ENCODE measurements at regions not wholly inside any gene's neighbourhood (a gene's known extent, or its start where the extent isn't known, plus 50 kb on each side); places are given as distances from the start of the nearest gene placed in this dataset.

- no peaks in the 10 kb centered on the region for H3K36me3 ChIP-seq (ENCODE audit: insufficient read depth, low read length)
- no peaks in the 10 kb centered on the region for H4K20me1 ChIP-seq (ENCODE audit: insufficient read depth, low read length)
- no peak for TF ChIP-seq EZH2phosphoT487 (IDR thresholded peaks at IDR 0.05; ENCODE audit: borderline replicate concordance, low read depth, low read length)
- TF ChIP-seq, protein P1, sequence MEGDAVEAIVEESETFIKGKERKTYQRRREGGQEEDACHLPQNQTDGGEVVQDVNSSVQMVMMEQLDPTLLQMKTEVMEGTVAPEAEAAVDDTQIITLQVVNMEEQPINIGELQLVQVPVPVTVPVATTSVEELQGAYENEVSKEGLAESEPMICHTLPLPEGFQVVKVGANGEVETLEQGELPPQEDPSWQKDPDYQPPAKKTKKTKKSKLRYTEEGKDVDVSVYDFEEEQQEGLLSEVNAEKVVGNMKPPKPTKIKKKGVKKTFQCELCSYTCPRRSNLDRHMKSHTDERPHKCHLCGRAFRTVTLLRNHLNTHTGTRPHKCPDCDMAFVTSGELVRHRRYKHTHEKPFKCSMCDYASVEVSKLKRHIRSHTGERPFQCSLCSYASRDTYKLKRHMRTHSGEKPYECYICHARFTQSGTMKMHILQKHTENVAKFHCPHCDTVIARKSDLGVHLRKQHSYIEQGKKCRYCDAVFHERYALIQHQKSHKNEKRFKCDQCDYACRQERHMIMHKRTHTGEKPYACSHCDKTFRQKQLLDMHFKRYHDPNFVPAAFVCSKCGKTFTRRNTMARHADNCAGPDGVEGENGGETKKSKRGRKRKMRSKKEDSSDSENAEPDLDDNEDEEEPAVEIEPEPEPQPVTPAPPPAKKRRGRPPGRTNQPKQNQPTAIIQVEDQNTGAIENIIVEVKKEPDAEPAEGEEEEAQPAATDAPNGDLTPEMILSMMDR (conservative IDR thresholded peaks at IDR 0.05; ENCODE audit: low read length) = no peak
- BruUV-seq (replicated peaks) = no TSS peak
- H2AFZ ChIP-seq (ENCODE audit: low read length) = peak overlapping the region; percentile 93; the same call in 1 of the 2 replicates
- no peaks in the 10 kb centered on the region for H3K79me2 ChIP-seq (ENCODE audit: insufficient read depth, low read depth, low read length)
- DNase-seq (ENCODE audit: low spot score) = peak; percentile 87
- intact Hi-C loops (cut with micrococcal nuclease; ENCODE audit: unreplicated experiment) = loop anchor here (2.0 to 10.0 kb wide), 3 partner anchors 194 to 408 kb away; partner anchors contain the start of genes RPL14 and ZNF621
- peak overlapping the region; percentile 62 for H3K4me2 ChIP-seq (ENCODE audit: low read length)
- H3K9me3 ChIP-seq (ENCODE audit: low read length) = no peaks in the 10 kb centered on the region; the same call in 1 of the 2 replicates
- peaks cover 69% of the 10 kb centered on the region for H3K4me1 ChIP-seq (ENCODE audit: insufficient read depth, low read length, poor library complexity, severe bottlenecking)
- H3K27ac ChIP-seq (ENCODE audit: low read depth, low read length, poor library complexity, severe bottlenecking) = peak overlapping the region; percentile 93
- POLR2A ChIA-PET = interaction anchor here (0.5 to 2.3 kb wide), 9 partner anchors 8 to 1477 kb away, joined by 3 to 11 read pairs (median 3); partner anchors contain the start of gene RPL14
- peak overlapping the region; percentile 40 for H3K4me3 ChIP-seq (ENCODE audit: low read depth, low read length, poor library complexity, severe bottlenecking)
- no peaks in the 10 kb centered on the region for H3K9me2 ChIP-seq (ENCODE audit: insufficient read depth, low read length)
- CTCF ChIA-PET (ENCODE audit: unreplicated experiment) = no interaction called here
Observed at GRCh38 chr3:40718681-40719080, 193.9 kb downstream of the ZNF621 start.

DNA sequence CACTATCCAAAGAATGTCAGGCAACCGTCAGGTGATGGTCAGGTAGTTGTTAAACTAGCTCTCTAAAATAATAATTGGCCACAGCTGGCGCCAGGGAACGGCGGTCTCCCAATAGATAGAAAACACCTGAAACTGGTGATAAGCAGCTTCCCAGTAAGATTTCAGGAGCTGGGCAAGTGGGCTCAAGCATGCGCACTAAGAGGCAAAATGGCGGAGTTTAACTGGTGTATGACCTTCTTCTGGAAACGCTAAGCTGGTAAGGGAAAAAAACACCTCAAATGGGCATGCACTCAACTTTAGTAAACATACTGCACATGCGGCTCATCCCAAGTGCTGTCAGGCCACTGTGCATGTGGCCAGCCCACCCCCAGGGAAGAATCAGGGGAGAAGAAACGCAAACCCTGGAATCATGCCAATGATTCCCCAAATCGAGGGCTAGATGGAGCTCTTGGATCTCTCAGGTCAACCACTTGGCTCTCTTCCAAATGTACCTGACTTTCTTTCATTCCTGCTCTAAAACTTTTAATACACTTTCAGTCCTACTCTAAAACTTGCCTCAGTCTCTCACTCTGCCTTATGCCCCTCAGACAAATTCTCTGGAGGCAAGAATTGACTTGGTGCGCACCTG, 195.0 kb downstream of the ZNF621 start:
- Histone ChIP-seq H3K9me3 (ENCODE audit: low read length) (no peaks in the 10 kb centered on the region; the same call in 1 of the 2 replicates), H3K9me2 (ENCODE audit: insufficient read depth, low read length) (no peaks in the 10 kb centered on the region), H3K79me2 (ENCODE audit: insufficient read depth, low read depth, low read length) (no peaks in the 10 kb centered on the region), H3K36me3 (ENCODE audit: insufficient read depth, low read length) (no peaks in the 10 kb centered on the region), H3K4me2 (ENCODE audit: low read length) (no peak overlapping the region), H2AFZ (ENCODE audit: low read length) (peak overlapping the region; percentile 30; the same call in 1 of the 2 replicates), H3K27ac (ENCODE audit: low read depth, low read length, poor library complexity, severe bottlenecking) (no peak overlapping the region), H3K4me1 (ENCODE audit: insufficient read depth, low read length, poor library complexity, severe bottlenecking) (peaks cover 58% of the 10 kb centered on the region), H3K4me3 (ENCODE audit: low read depth, low read length, poor library complexity, severe bottlenecking) (no peak overlapping the region), H4K20me1 (ENCODE audit: insufficient read depth, low read length) (no peaks in the 10 kb centered on the region)
- CTCF ChIA-PET (ENCODE audit: unreplicated experiment) = no interaction called here
- no TSS peak for BruUV-seq (replicated peaks)
- intact Hi-C loops (cut with micrococcal nuclease; ENCODE audit: unreplicated experiment) = loop anchor here (2.0 to 10.0 kb wide), 3 partner anchors 195 to 409 kb away; partner anchors contain the start of genes RPL14 and ZNF621
- POLR2A ChIA-PET = interaction anchor here (0.7 to 2.3 kb wide), 5 partner anchors 7 to 119 kb away, joined by 3 to 6 read pairs (median 4); no protein-coding TSS in a partner anchor
- DNase-seq (ENCODE audit: low spot score) = no peak
- TF ChIP-seq, protein P1 (conservative IDR thresholded peaks at IDR 0.05; ENCODE audit: low read length) = 0 out of 2 replicates have a peak, but pooled peaks have one; percentile 18
- TF ChIP-seq EZH2phosphoT487 (IDR thresholded peaks at IDR 0.05; ENCODE audit: borderline replicate concordance, low read depth, low read length) = no peak

GRCh38 chr3:40720341-40720740, 195.6 kb downstream of the ZNF621 start:
- DNase-seq (ENCODE audit: low spot score) = no peak
- no peak overlapping the region for H3K4me2 ChIP-seq (ENCODE audit: low read length)
- H3K36me3 ChIP-seq (ENCODE audit: insufficient read depth, low read length) = no peaks in the 10 kb centered on the region
- no peak overlapping the region for H3K27ac ChIP-seq (ENCODE audit: low read depth, low read length, poor library complexity, severe bottlenecking)
- H4K20me1 ChIP-seq (ENCODE audit: insufficient read depth, low read length) = no peaks in the 10 kb centered on the region
- no TSS peak for BruUV-seq (replicated peaks)
- peak overlapping the region; percentile 30; the same call in 1 of the 2 replicates for H2AFZ ChIP-seq (ENCODE audit: low read length)
- CTCF ChIA-PET (ENCODE audit: unreplicated experiment) = no interaction called here
- H3K4me1 ChIP-seq (ENCODE audit: insufficient read depth, low read length, poor library complexity, severe bottlenecking) = peaks cover 53% of the 10 kb centered on the region
- no peak overlapping the region for H3K4me3 ChIP-seq (ENCODE audit: low read depth, low read length, poor library complexity, severe bottlenecking)
- H3K79me2 ChIP-seq (ENCODE audit: insufficient read depth, low read depth, low read length) = no peaks in the 10 kb centered on the region
- no peaks in the 10 kb centered on the region for H3K9me2 ChIP-seq (ENCODE audit: insufficient read depth, low read length)
- intact Hi-C loops (cut with micrococcal nuclease; ENCODE audit: unreplicated experiment) = no loop called here
- TF ChIP-seq, protein P1 (conservative IDR thresholded peaks at IDR 0.05; ENCODE audit: low read length) = no peak
- no peak for TF ChIP-seq EZH2phosphoT487 (IDR thresholded peaks at IDR 0.05; ENCODE audit: borderline replicate concordance, low read depth, low read length)
- POLR2A ChIA-PET = interaction anchor here (0.6 to 0.8 kb wide), 4 partner anchors 11 to 1661 kb away, joined by 3 to 4 read pairs (median 3); no protein-coding TSS in a partner anchor
- no peaks in the 10 kb centered on the region; the same call in 1 of the 2 replicates for H3K9me3 ChIP-seq (ENCODE audit: low read length)

Measured in OCI-LY7 (cell line).